SK-N-SH treated with all-trans-retinoic acid at 6 μM for 48 hours (cell line): ENCODE measurements at regions not wholly inside any gene's neighbourhood (a gene's known extent, or its start where the extent isn't known, plus 50 kb on each side); places are given as distances from the start of the nearest gene placed in this dataset.
"Not testable (repeated sequence)": the region's sequence is repeated elsewhere in the genome, so short reads cannot be mapped to it uniquely, and the experiment has no call there.

Experiments
- ATAC-seq: fragments of 200-7000 bp; cut with Tn5 transposase; 3 replicates; pipeline ENCODE4 v1.9.1; 2020; ENCODE audit warnings: mild to moderate bottlenecking, moderate library complexity
- ARNTL ChIP-seq: fragments of 450-650 bp; formaldehyde crosslinking; IDR thresholded peaks from 2 replicates; pipeline ENCODE4 v1.5.0; 2020; ENCODE audit warnings: low read depth, mild to moderate bottlenecking, moderate library complexity, borderline replicate concordance
- BACH2 ChIP-seq: fragments of 250-450 bp; sonication (Bioruptor Pico); IDR thresholded peaks from 2 replicates; pipeline ENCODE4 v1.9.0; 2021; ENCODE audit warnings: mild to moderate bottlenecking, borderline replicate concordance
- CSRNP3 ChIP-seq: fragments of 250-450 bp; sonication (Bioruptor Pico); IDR thresholded peaks from 2 replicates; pipeline ENCODE4 v1.5.1; 2021; ENCODE audit warnings: mild to moderate bottlenecking, moderate library complexity
- ESRRG ChIP-seq: fragments of 250-450 bp; sonication (Bioruptor Pico); IDR thresholded peaks from 2 replicates; pipeline ENCODE4 v1.6.1; 2021; ENCODE audit warnings: mild to moderate bottlenecking
- GLIS3 ChIP-seq: fragments of 250-450 bp; sonication (Bioruptor Pico); IDR thresholded peaks from 2 replicates; pipeline ENCODE4 v1.5.0; 2020; ENCODE audit warnings: mild to moderate bottlenecking, moderate library complexity
- ISL1 ChIP-seq: fragments of 250-450 bp; sonication (Bioruptor Pico); IDR thresholded peaks from 2 replicates; pipeline ENCODE4 v2.1.2; 2022; ENCODE audit warnings: mild to moderate bottlenecking, moderate library complexity
- OSR1 ChIP-seq: fragments of 250-450 bp; sonication (Bioruptor Pico); IDR thresholded peaks from 2 replicates; pipeline ENCODE4 v1.8.0; 2022; ENCODE audit warnings: moderate library complexity, mild to moderate bottlenecking, inconsistent platforms
- PATZ1 ChIP-seq: fragments of 250-450 bp; sonication (Bioruptor Pico); IDR thresholded peaks from 2 replicates; pipeline ENCODE4 v1.8.0; 2020; ENCODE audit warnings: mild to moderate bottlenecking, moderate library complexity, borderline replicate concordance
- PPARA ChIP-seq: fragments of 250-450 bp; sonication (Bioruptor Pico); IDR thresholded peaks from 2 replicates; pipeline ENCODE4 v1.5.0; 2020; ENCODE audit warnings: mild to moderate bottlenecking, borderline replicate concordance
- RARB ChIP-seq: fragments of 250-450 bp; sonication (Bioruptor Pico); IDR thresholded peaks from 2 replicates; pipeline ENCODE4 v1.8.0; 2021; ENCODE audit warnings: mild to moderate bottlenecking, moderate library complexity
- SNAI2 ChIP-seq: fragments of 250-450 bp; sonication (Bioruptor Pico); IDR thresholded peaks from 2 replicates; pipeline ENCODE4 v1.5.0; 2020; ENCODE audit warnings: mild to moderate bottlenecking, moderate library complexity
- TCF4 ChIP-seq: fragments of 250-450 bp; sonication (Bioruptor Pico); IDR thresholded peaks from 2 replicates; pipeline ENCODE4 v1.8.0; 2021; ENCODE audit warnings: mild to moderate bottlenecking, moderate library complexity, borderline replicate concordance
- TOX ChIP-seq: fragments of 250-450 bp; sonication (Bioruptor Pico); IDR thresholded peaks from 2 replicates; pipeline ENCODE4 v1.8.0; 2021; ENCODE audit warnings: mild to moderate bottlenecking, moderate library complexity, borderline replicate concordance
- TSHZ2 ChIP-seq: fragments of 250-450 bp; sonication (Bioruptor Pico); IDR thresholded peaks from 2 replicates; pipeline ENCODE4 v1.5.0; 2020; ENCODE audit warnings: mild to moderate bottlenecking, moderate library complexity
- ZC3H10 ChIP-seq: fragments of 250-450 bp; sonication (Bioruptor Pico); IDR thresholded peaks from 2 replicates; pipeline ENCODE4 v1.5.1; 2021; ENCODE audit warnings: mild to moderate bottlenecking, moderate library complexity
- ZFP3 ChIP-seq: fragments of 250-450 bp; sonication (Bioruptor Pico); IDR thresholded peaks from 2 replicates; pipeline ENCODE4 v1.5.0; 2020; ENCODE audit warnings: mild to moderate bottlenecking, moderate library complexity
- ZFP30 ChIP-seq: fragments of 450-650 bp; formaldehyde crosslinking; IDR thresholded peaks from 2 replicates; pipeline ENCODE4 v1.5.0; 2022; ENCODE audit warnings: mild to moderate bottlenecking, moderate library complexity
- ZNF565 ChIP-seq: fragments of 450-650 bp; formaldehyde crosslinking; conservative IDR thresholded peaks from 2 replicates; pipeline ENCODE4 v1.5.0; 2020; ENCODE audit warnings: low read depth, mild to moderate bottlenecking, moderate library complexity
- ZNF8 ChIP-seq: fragments of 450-650 bp; formaldehyde crosslinking; IDR thresholded peaks from 2 replicates; pipeline ENCODE4 v1.5.0; 2020; ENCODE audit warnings: mild to moderate bottlenecking, moderate library complexity
- TF ChIP-seq, protein P1 (sequence below): fragments of 250-450 bp; sonication (Bioruptor Pico); IDR thresholded peaks from 2 replicates; pipeline ENCODE4 v1.5.1; 2020; ENCODE audit warnings: low read depth, mild to moderate bottlenecking, moderate library complexity
- TF ChIP-seq, protein P2 (sequence below): fragments of 250-450 bp; sonication (Bioruptor Pico); IDR thresholded peaks from 2 replicates; pipeline ENCODE4 v1.8.0; 2021; ENCODE audit warnings: low read depth, mild to moderate bottlenecking, moderate library complexity, borderline replicate concordance

- TF ChIP-seq OSR1 (CRISPR knock-in tag) (no peak), ZC3H10 (no peak), PPARA (CRISPR knock-in tag) (no peak), ESRRG (CRISPR knock-in tag) (no peak), TOX (no peak), ZNF8 (CRISPR knock-in tag) (no peak), ISL1 (CRISPR knock-in tag) (no peak), CSRNP3 (no peak), PATZ1 (CRISPR knock-in tag) (no peak), TCF4 (no peak)
- TF ChIP-seq, protein P1, sequence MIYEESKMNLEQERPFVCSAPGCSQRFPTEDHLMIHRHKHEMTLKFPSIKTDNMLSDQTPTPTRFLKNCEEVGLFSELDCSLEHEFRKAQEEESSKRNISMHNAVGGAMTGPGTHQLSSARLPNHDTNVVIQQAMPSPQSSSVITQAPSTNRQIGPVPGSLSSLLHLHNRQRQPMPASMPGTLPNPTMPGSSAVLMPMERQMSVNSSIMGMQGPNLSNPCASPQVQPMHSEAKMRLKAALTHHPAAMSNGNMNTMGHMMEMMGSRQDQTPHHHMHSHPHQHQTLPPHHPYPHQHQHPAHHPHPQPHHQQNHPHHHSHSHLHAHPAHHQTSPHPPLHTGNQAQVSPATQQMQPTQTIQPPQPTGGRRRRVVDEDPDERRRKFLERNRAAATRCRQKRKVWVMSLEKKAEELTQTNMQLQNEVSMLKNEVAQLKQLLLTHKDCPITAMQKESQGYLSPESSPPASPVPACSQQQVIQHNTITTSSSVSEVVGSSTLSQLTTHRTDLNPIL (CRISPR knock-in tag) = no peak
- TF ChIP-seq, protein P2, sequence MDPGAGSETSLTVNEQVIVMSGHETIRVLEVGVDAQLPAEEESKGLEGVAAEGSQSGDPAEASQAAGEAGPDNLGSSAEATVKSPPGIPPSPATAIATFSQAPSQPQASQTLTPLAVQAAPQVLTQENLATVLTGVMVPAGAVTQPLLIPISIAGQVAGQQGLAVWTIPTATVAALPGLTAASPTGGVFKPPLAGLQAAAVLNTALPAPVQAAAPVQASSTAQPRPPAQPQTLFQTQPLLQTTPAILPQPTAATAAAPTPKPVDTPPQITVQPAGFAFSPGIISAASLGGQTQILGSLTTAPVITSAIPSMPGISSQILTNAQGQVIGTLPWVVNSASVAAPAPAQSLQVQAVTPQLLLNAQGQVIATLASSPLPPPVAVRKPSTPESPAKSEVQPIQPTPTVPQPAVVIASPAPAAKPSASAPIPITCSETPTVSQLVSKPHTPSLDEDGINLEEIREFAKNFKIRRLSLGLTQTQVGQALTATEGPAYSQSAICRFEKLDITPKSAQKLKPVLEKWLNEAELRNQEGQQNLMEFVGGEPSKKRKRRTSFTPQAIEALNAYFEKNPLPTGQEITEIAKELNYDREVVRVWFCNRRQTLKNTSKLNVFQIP = no peak
- TF ChIP-seq, all 23 proteins: peak for 0
- no peak for ATAC-seq
Measured at GRCh38 chr5:60020457-60020856, 126.9 kb upstream of the PDE4D start.

DNA sequence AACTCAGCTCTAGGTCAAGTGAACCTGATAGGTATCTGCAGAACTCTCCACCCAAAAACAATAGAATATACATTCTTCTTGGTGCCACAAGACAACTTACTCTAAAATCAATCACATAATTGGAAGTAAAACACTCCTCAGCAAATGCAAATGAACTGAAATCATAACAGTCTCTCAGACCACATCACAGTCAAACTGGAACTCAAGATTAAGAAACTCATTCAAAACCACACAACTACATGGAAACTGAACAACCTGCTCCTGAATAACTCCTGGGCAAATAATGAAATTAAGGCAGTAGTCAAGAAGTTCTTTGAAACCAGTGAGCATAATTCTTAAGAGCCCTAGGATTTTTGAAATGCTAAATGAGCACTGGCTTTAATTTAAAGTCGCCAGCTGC, 125.4 kb upstream of the PDE4D start:
- not testable (repeated sequence) for ATAC-seq

DNA sequence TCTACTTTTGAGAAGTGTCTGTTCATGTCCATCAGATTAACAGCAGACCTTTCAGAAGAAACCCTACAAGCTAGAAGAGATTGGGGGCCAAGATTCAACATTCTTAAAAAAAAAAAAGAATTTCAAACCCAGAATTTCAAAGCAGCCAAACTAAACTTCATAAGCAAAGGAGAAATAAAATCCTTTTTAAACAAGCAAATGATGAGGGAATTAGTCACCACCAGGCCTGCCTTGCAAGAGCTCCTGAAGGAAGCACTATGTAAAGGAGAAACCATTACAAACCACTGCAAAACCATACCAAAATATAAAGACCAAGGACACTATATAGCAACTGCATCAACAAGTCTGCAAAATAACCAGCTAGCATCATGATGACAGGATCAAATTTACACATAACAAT, 124.6 kb upstream of the PDE4D start:
- no peak for ATAC-seq
- no peak for TF ChIP-seq PPARA (CRISPR knock-in tag)
- TF ChIP-seq TSHZ2 (CRISPR knock-in tag) = no peak
- TF ChIP-seq CSRNP3 = no peak
- TF ChIP-seq, protein P2 = no peak
- TF ChIP-seq TCF4 = no peak
- TF ChIP-seq ZFP3 (CRISPR knock-in tag) = no peak
- TF ChIP-seq ZNF8 (CRISPR knock-in tag) = no peak
- TF ChIP-seq ZFP30 (CRISPR knock-in tag) = no peak
- no peak for TF ChIP-seq ISL1 (CRISPR knock-in tag)
- TF ChIP-seq SNAI2 (CRISPR knock-in tag) = no peak
- no peak for TF ChIP-seq OSR1 (CRISPR knock-in tag)
- no peak for TF ChIP-seq GLIS3
- no peak for TF ChIP-seq ARNTL (CRISPR knock-in tag)
- no peak for TF ChIP-seq BACH2 (CRISPR knock-in tag)
- TF ChIP-seq ZC3H10 = no peak
- no peak for TF ChIP-seq RARB (CRISPR knock-in tag)
- no peak for TF ChIP-seq ESRRG (CRISPR knock-in tag)
- TF ChIP-seq ZNF565 (CRISPR knock-in tag) = no peak
- TF ChIP-seq, all 23 proteins: peak for 0
